ENCODE measurements at regions not wholly inside any gene's neighbourhood (a gene's known extent, or its start where the extent isn't known, plus 50 kb on each side); places are given as distances from the start of the nearest gene placed in this dataset.

GRCh38 chr13:59120297-59120843 lies 1043.4 kb downstream of the DIAPH3 start:
- Mint-ChIP-seq H3K4me1 (ENCODE audit: low read depth, unreplicated experiment) (no peaks in the 10 kb centered on the region), H3K36me3 (ENCODE audit: insufficient read depth, unreplicated experiment) (no peaks in the 10 kb centered on the region), H3K27ac (ENCODE audit: unreplicated experiment) (no peak overlapping the region), H3K4me3 (ENCODE audit: low read depth, unreplicated experiment) (no peak overlapping the region), H3K9me3 (ENCODE audit: low read depth, unreplicated experiment) (no peaks in the 10 kb centered on the region), H3K27me3 (ENCODE audit: unreplicated experiment) (no peaks in the 10 kb centered on the region)
- TF ChIP-seq, protein P1, sequence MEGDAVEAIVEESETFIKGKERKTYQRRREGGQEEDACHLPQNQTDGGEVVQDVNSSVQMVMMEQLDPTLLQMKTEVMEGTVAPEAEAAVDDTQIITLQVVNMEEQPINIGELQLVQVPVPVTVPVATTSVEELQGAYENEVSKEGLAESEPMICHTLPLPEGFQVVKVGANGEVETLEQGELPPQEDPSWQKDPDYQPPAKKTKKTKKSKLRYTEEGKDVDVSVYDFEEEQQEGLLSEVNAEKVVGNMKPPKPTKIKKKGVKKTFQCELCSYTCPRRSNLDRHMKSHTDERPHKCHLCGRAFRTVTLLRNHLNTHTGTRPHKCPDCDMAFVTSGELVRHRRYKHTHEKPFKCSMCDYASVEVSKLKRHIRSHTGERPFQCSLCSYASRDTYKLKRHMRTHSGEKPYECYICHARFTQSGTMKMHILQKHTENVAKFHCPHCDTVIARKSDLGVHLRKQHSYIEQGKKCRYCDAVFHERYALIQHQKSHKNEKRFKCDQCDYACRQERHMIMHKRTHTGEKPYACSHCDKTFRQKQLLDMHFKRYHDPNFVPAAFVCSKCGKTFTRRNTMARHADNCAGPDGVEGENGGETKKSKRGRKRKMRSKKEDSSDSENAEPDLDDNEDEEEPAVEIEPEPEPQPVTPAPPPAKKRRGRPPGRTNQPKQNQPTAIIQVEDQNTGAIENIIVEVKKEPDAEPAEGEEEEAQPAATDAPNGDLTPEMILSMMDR (IDR thresholded peaks at IDR 0.05; ENCODE audit: unreplicated experiment) = no peak
- intact Hi-C loops (cut with micrococcal nuclease; ENCODE audit: unreplicated experiment) = no loop called here
- no peak for DNase-seq
- no TSS peak for BruUV-seq (replicated peaks)
- CTCF ChIA-PET = no interaction called here

DNA sequence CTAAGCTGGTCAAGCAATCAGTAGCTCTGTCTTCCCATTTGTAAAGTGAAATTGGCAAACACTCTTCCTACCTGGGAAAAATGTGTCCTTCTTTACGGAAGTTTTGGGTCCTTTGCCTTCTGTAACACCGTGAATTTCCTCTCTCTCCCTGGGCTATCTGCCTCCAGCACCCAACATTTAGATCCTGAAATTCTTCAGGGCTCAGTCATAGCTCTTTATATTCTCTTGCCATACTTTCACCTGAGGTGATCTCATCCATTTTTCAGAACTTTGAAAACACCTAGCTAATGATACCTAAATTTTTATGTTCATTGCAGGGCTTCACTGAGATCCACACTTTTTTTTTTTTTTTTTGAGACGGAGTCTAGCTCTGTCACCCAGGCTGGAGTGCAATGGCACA lies 1042.2 kb downstream of the DIAPH3 start:
- intact Hi-C loops (cut with micrococcal nuclease; ENCODE audit: unreplicated experiment) = no loop called here
- no peak for DNase-seq
- no TSS peak for BruUV-seq (replicated peaks)
- H3K4me1 Mint-ChIP-seq (ENCODE audit: low read depth, unreplicated experiment) = no peaks in the 10 kb centered on the region
- no peak overlapping the region for H3K27ac Mint-ChIP-seq (ENCODE audit: unreplicated experiment)
- CTCF ChIA-PET = interaction anchor here (0.7 kb wide), 1 partner anchor 910 kb away, joined by 4 read pairs; no protein-coding TSS in a partner anchor
- H3K4me3 Mint-ChIP-seq (ENCODE audit: low read depth, unreplicated experiment) = no peak overlapping the region
- no peaks in the 10 kb centered on the region for H3K27me3 Mint-ChIP-seq (ENCODE audit: unreplicated experiment)
- no peaks in the 10 kb centered on the region for H3K36me3 Mint-ChIP-seq (ENCODE audit: insufficient read depth, unreplicated experiment)
- no peaks in the 10 kb centered on the region for H3K9me3 Mint-ChIP-seq (ENCODE audit: low read depth, unreplicated experiment)
- TF ChIP-seq, protein P1 (IDR thresholded peaks at IDR 0.05; ENCODE audit: unreplicated experiment) = no peak

DNA sequence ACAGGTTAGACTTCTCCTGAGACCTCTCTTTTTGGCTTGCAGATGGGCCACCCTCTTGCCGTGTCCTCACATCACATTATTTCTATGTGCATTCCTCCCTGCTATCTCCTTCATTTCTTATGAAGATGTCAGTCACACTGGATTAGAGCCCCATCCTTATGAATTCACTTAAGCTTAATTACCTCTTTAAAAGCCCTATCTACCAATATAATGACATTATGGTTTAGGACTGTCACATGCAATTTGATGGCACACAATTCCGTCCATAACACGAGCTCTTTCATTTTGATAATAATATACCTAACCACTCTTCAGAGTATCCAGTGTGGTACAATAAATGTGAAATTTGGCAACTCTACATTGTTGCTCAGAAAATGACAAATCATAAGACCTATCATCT lies 1037.3 kb downstream of the DIAPH3 start:
- no peak overlapping the region for H3K27ac Mint-ChIP-seq (ENCODE audit: unreplicated experiment)
- H3K9me3 Mint-ChIP-seq (ENCODE audit: low read depth, unreplicated experiment) = no peaks in the 10 kb centered on the region
- intact Hi-C loops (cut with micrococcal nuclease; ENCODE audit: unreplicated experiment) = no loop called here
- no peak for DNase-seq
- TF ChIP-seq, protein P1 (IDR thresholded peaks at IDR 0.05; ENCODE audit: unreplicated experiment) = no peak
- CTCF ChIA-PET = no interaction called here
- no peaks in the 10 kb centered on the region for H3K36me3 Mint-ChIP-seq (ENCODE audit: insufficient read depth, unreplicated experiment)
- BruUV-seq (replicated peaks) = no TSS peak
- H3K4me3 Mint-ChIP-seq (ENCODE audit: low read depth, unreplicated experiment) = no peak overlapping the region
- no peaks in the 10 kb centered on the region for H3K4me1 Mint-ChIP-seq (ENCODE audit: low read depth, unreplicated experiment)
- no peaks in the 10 kb centered on the region for H3K27me3 Mint-ChIP-seq (ENCODE audit: unreplicated experiment)

- H3K9me3 Mint-ChIP-seq (ENCODE audit: low read depth, unreplicated experiment) = no peaks in the 10 kb centered on the region
- BruUV-seq (replicated peaks) = no TSS peak
- no peaks in the 10 kb centered on the region for H3K4me1 Mint-ChIP-seq (ENCODE audit: low read depth, unreplicated experiment)
- no peaks in the 10 kb centered on the region for H3K27me3 Mint-ChIP-seq (ENCODE audit: unreplicated experiment)
- H3K4me3 Mint-ChIP-seq (ENCODE audit: low read depth, unreplicated experiment) = no peak overlapping the region
- H3K36me3 Mint-ChIP-seq (ENCODE audit: insufficient read depth, unreplicated experiment) = no peaks in the 10 kb centered on the region
- TF ChIP-seq, protein P1 (IDR thresholded peaks at IDR 0.05; ENCODE audit: unreplicated experiment) = no peak
- CTCF ChIA-PET = no interaction called here
- H3K27ac Mint-ChIP-seq (ENCODE audit: unreplicated experiment) = no peak overlapping the region
- intact Hi-C loops (cut with micrococcal nuclease; ENCODE audit: unreplicated experiment) = no loop called here
- no peak for DNase-seq
Observed at GRCh38 chr13:59133903-59134302, 1029.8 kb downstream of the DIAPH3 start.
